ENCODE measurements at regions not wholly inside any gene's neighbourhood (a gene's known extent, or its start where the extent isn't known, plus 50 kb on each side); places are given as distances from the start of the nearest gene placed in this dataset.

DNA sequence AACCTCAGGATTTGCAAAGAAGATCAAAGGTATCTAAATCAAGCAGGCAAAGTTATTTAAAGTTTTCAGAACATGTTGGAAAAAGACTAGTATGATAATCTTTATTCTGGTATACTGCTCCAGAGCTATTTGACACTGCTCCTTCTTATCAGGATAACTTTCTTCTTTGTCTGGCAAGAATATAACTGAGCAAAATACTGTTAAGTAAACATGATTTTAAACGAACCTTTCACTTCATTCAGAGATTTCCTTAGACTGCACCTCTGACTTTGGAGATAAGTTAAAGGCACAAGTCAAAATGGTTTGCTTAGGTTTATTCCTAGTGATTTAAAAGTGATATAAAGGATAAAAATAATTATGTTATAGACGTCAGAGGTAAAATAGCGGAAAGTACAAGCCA, 103.9 kb upstream of the CCDC190 start:
- DNase-seq = no peak

GRCh38 chr1:162956922-162957321, 95.9 kb upstream of the CCDC190 start:
- no peak for DNase-seq

GRCh38 chr1:162954824-162955223, 93.8 kb upstream of the CCDC190 start:
- no peak for DNase-seq

- no peak for DNase-seq
These were observed 92.0 kb upstream of the CCDC190 start for GRCh38 chr1:162952956-162953355.

GRCh38 chr1:162951553-162952315, 90.8 kb upstream of the CCDC190 start:
- no peak for DNase-seq

GRCh38 chr1:162950187-162950586, 89.2 kb upstream of the CCDC190 start:
- no peak for DNase-seq

DNA sequence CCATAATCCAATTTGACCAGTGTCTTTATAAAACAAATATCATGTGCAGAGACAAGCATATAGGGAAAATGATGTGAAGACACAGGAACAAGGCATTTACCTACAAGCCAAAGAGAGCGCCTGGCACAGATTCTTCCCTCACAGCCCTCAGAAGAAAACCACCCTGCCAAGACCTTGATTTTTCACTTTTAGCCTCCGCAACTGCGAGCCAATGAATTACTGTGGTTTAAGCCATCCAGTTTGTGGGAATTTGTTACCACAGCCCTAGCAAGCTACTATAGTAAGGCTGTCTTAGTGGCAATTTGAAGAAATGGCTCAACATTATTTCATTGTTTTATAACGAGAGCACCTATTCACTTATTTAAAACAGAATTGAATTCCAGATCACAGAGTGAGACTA, 85.7 kb upstream of the CCDC190 start:
- no peak for DNase-seq

GRCh38 chr1:162944974-162945674, 84.1 kb upstream of the CCDC190 start:
- no peak for DNase-seq

DNA sequence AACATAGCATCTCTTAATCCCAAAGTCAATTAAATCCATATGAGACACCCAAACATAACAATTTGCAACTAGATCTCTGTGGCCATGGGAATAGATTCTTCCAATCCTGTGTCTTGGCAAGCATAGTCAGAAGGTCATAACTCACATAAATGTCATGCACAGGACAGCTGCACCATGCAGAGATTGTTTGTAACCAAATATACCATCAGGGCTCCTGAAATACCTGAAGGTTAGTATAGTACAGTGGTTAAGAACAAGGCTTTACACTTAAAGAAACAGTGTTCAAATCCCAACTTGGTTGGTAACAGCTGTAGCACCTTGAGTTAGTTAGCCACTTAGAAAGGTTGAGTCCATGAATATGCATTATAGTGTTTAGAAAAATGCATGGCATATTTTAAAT, 82.6 kb upstream of the CCDC190 start:
- no peak for DNase-seq

DNA sequence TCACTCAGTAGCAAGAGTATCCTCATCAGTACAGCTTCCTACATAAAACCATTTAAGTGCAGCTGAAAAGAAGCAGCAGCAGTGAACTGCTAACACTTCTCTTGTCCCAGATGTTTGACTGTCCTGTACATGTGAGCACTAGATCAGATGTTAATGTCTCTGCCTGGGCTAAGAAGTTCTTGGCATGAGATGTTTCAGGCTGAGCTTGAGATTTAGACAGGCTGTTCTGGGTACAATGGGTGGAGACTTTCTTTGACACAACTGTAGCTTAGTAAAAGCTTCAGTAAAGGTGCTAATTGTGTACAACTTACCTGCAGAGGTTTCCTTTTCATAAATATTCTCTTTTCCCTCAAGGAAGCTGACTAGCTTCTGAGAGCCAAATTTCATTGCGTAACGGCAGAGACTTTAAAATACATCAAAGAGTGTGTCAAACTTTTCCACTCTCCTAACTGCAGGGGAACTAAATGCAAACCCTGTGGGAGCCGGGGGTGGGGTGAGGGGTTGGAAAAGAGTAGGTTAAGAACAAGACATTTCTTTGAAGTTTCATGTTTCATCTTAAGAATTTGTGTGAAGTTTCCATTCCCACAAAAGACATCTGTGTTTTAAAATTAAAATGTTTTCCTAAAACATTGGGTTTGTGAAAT, 82.1 kb upstream of the CCDC190 start:
- no peak for DNase-seq

GRCh38 chr1:162941024-162941423, 80.0 kb upstream of the CCDC190 start:
- DNase-seq = no peak

GRCh38 chr1:162939035-162939434, 78.1 kb upstream of the CCDC190 start:
- no peak for DNase-seq

DNA sequence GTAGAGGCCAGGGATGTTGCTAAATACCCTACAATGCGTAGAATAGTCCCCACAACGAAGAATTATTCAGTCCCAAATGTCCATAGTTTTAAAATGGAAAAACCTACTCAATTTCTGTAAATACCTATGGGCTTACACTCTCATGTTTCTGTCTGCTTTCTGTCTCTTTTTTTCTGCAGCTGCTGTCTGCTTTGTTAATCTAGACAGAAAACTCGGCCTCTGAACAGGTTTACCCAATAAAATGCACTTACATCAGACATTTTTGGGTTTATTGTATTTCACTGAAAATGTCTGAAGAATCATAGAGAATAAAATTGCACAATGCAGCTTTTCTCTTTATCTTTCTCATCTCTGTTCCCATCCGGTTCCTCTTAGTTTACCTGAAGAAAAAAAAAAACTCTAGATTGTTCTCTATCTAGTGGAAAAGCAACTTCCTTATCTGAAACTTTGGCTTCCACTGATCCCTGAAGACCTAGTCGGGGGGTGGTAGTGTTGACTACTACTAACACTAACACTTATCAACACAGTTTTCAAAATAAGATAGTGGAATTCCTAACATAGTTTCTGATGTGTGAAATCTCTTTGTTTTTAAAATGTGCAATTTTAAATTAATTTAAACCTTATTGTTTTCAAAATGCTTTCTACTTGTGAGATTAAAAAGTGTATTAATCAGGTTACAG, 76.9 kb upstream of the CCDC190 start:
- DNase-seq = no peak

DNA sequence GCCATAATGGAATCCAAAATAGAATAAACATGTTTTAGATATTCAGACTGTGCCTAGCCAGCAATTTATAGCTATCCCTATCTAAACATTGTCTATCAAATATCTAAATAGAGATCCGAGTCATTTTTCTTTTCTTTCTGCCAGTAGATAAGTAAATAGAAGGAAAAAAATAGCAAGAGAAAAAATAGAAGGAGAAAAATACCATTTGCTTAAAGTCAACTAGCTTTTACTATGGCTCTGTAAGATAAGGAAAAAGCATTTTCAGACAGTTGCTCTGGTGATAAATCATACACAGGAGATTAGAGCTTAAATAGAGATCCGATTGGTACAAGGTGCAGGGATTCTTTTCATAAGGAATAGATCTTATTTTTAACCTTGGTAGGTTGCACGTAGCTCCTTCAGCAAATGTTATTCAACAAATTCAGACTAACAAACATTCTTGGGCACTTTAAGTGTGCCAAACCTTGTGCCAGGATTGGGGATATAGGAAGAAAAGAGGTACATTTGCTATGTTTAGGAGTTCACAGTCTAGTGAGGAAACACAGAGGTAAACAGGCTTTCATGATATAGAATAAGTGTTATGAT, 70.1 kb upstream of the CCDC190 start:
- no peak for DNase-seq

GRCh38 chr1:162930532-162930931, 69.6 kb upstream of the CCDC190 start:
- no peak for DNase-seq

- no peak for DNase-seq
These were observed 68.2 kb upstream of the CCDC190 start for GRCh38 chr1:162929177-162929576.

- no peak for DNase-seq
These were observed 67.2 kb upstream of the CCDC190 start for GRCh38 chr1:162928141-162928540.

GRCh38 chr1:162927421-162927820, 66.4 kb upstream of the CCDC190 start:
- no peak for DNase-seq

DNA sequence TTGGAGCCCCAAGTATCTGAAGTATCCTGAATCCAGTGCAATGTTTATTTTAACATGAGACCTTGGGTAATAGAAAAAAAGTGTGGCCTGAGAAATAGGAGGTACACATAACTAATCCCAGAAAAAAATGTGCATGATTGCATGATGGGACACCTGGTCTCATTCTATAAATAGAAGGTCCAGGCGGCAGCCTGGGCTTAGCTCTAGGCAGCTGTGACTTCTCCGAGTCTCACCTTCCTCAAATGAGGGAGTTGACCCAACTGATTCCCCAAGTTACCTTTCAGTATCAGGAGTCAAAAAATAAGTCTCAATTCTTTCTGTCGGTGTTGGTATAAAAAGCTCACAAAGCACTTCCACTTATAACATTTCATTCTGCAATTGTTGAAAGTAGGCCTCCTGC, 65.9 kb upstream of the CCDC190 start:
- no peak for DNase-seq

GRCh38 chr1:162924179-162924578, 63.2 kb upstream of the CCDC190 start:
- DNase-seq = no peak

DNA sequence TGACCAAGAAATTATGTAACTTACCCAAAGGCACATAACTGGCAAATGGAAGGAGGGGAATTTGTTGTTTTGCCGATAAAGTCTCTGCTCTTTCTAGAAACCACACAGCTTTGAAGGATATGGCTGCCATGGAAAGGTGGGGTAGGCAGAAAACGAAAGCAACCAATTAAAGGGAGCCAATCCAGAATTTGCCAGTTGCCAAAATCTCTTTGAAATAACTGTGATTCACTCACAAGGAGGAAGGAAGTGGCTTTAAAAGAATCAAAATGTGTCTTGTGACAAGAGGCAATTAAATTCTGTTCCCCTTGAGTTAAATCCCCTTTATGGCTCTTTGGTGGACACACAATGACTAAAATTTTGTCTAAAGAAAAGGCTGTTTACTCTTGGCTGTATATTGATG, 61.2 kb upstream of the CCDC190 start:
- DNase-seq = peak; percentile 1

DNA sequence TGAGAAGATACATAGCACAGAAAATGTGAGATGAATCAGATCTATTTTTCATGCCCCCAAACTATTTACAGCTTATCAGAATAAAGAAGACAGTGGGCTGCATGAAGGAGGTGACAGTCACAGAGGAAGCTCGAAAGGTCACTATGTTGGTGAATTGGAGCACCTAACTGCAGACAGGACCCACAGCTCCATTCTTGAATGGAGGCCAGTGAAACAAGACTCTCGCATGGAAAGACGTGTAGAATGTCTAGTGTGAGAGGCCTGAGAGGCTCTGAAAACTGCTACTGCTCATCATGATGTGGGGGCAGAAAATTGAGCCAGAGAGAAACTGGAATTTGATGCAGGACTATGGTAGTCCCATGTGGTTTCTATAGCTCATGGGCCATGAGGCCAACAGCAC, 60.3 kb upstream of the CCDC190 start:
- DNase-seq = no peak

DNA sequence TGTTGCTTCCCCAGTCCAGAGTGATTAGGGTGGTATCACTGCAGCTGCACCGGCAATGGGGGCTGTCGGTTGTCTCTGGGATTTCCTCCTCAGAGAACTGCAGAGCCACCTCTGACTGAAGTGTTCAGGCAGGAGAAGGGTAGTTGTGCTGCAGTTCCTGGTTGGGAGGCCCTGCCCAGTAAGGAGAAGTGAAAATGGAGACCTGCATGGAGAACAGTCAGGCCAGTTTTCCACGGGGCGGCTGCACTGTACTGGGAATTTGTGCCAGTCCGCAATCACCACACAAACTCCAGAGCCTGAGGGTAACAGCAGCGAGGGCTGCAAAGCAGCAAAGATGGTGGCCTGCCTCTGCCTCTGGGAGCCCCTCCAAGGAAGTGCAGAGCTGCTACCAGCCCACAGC, 58.1 kb upstream of the CCDC190 start:
- DNase-seq = no peak

Measured in CD4-positive, alpha-beta T cell treated with Interleukin-4 for 4 hours (primary cell).